Mammary epithelial cell (primary cell): ENCODE measurements at regions not wholly inside any gene's neighbourhood (a gene's known extent, or its start where the extent isn't known, plus 50 kb on each side); places are given as distances from the start of the nearest gene placed in this dataset.

Experiments
- EZH2 ChIP-seq: IDR thresholded peaks from 2 replicates; pipeline ENCODE4 v1.6.1; 2012; ENCODE audit warnings: low read length, inconsistent platforms, borderline replicate concordance
- TF ChIP-seq, protein P1 (sequence below), 2 donors: IDR thresholded peaks in 1 of 2; conservative IDR thresholded peaks in 1 of 2; 2 replicates each; pipeline ENCODE4 v1.5.1; 2011 to 2012; ENCODE audit warnings: inconsistent platforms in 2 of 2, low read length in 2 of 2, mild to moderate bottlenecking in 2 of 2, control low read depth in 1 of 2, low read depth in 1 of 2; ENCODE audit not compliant: insufficient read depth in 1 of 2; ENCODE audit errors: extremely low read depth in 1 of 2

DNA sequence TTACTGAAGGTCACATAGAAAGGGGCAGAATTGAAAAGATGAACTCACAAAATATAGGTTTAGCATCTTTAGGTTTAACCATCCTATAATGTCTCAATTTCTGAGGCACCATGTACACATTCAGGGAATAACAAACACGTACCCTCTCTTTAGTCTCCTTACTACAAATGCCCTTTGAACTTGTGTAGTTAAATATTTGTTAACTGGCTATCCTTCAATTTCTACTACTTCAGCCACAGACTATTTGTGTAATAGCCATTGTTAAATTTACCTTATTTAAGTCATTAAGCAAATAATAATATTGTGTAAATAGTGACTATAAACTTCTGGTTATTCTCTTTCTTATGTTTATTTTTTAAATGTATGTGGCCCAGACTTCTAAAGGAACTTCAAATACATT is 600.5 kb downstream of the KCNT2 start:
- TF ChIP-seq EZH2 = no peak
- TF ChIP-seq, protein P1, sequence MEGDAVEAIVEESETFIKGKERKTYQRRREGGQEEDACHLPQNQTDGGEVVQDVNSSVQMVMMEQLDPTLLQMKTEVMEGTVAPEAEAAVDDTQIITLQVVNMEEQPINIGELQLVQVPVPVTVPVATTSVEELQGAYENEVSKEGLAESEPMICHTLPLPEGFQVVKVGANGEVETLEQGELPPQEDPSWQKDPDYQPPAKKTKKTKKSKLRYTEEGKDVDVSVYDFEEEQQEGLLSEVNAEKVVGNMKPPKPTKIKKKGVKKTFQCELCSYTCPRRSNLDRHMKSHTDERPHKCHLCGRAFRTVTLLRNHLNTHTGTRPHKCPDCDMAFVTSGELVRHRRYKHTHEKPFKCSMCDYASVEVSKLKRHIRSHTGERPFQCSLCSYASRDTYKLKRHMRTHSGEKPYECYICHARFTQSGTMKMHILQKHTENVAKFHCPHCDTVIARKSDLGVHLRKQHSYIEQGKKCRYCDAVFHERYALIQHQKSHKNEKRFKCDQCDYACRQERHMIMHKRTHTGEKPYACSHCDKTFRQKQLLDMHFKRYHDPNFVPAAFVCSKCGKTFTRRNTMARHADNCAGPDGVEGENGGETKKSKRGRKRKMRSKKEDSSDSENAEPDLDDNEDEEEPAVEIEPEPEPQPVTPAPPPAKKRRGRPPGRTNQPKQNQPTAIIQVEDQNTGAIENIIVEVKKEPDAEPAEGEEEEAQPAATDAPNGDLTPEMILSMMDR (conservative IDR thresholded peaks at IDR 0.05 in 1 of 2, IDR thresholded peaks at IDR 0.05 in 1 of 2; ENCODE audit: extremely low read depth in 1 of 2, insufficient read depth in 1 of 2, low read depth in 1 of 2, low read length in 2 of 2) = no peak
